ENCODE measurements at regions not wholly inside any gene's neighbourhood (a gene's known extent, or its start where the extent isn't known, plus 50 kb on each side); places are given as distances from the start of the nearest gene placed in this dataset.

- no peak for DNase-seq (ENCODE audit: low read depth in 2 of 2)
- no peak overlapping the region for H3K4me3 ChIP-seq (replicated peaks in 1 of 2; ENCODE audit: low read depth in 2 of 2, low read length in 2 of 2)
- no peak for TF ChIP-seq CTCF (IDR thresholded peaks at IDR 0.05; ENCODE audit: low read depth, low read length)
Measured at GRCh38 chr14:41972531-41972930, 365.9 kb downstream of the LRFN5 start.

GRCh38 chr14:41960281-41960680 lies 353.6 kb downstream of the LRFN5 start:
- H3K4me3 ChIP-seq (replicated peaks in 1 of 2; ENCODE audit: low read depth in 2 of 2, low read length in 2 of 2): no peak overlapping the region
- peak; percentile 12 to 37 for DNase-seq (ENCODE audit: low read depth in 2 of 2)
- TF ChIP-seq CTCF (IDR thresholded peaks at IDR 0.05; ENCODE audit: low read depth, low read length): no peak

GRCh38 chr14:41957459-41957858 lies 350.8 kb downstream of the LRFN5 start:
- DNase-seq (ENCODE audit: low read depth in 2 of 2): no peak
- no peak overlapping the region for H3K4me3 ChIP-seq (replicated peaks in 1 of 2; ENCODE audit: low read depth in 2 of 2, low read length in 2 of 2)

More at GRCh38 chr14:41957459-41957858, 350.8 kb downstream of the LRFN5 start:
- TF ChIP-seq CTCF (IDR thresholded peaks at IDR 0.05; ENCODE audit: low read depth, low read length): no peak
